Motor neuron (in vitro differentiated cells): ENCODE measurements at regions not wholly inside any gene's neighbourhood (a gene's known extent, or its start where the extent isn't known, plus 50 kb on each side); places are given as distances from the start of the nearest gene placed in this dataset.
"Not testable (repeated sequence)": the region's sequence is repeated elsewhere in the genome, so short reads cannot be mapped to it uniquely, and the experiment has no call there.

Source experiments
- ATAC-seq, 8 experiments: fragments of 200-7000 bp; cut with Tn5 transposase; replicated peaks in 6 of 8; 2 replicates each; pipeline ENCODE4 v1.8.0; 2021; ENCODE audit warnings: mild to moderate bottlenecking in 8 of 8, moderate library complexity in 8 of 8
- H3K27ac ChIP-seq, 2 donors: fragments of 250-450 bp; sonication (Bioruptor Pico); 2 replicates each; pipeline ENCODE4 v1.9.0; 2021; ENCODE audit warnings: antibody characterized with exemption in 2 of 2, mild to moderate bottlenecking in 2 of 2, moderate library complexity in 1 of 2
- H3K4me1 ChIP-seq, 2 donors: fragments of 250-450 bp; sonication (Bioruptor Pico); replicated peaks in 1 of 2; 2 replicates each; pipeline ENCODE4 v1.6.1; 2021; ENCODE audit warnings: antibody characterized with exemption in 2 of 2, mild to moderate bottlenecking in 2 of 2, moderate library complexity in 1 of 2
- H3K4me3 ChIP-seq, 5 donors: fragments of 250-450 bp; sonication (Bioruptor Pico); 2 replicates each; pipeline ENCODE4 v1.9.0; 2021; ENCODE audit warnings: antibody characterized with exemption in 5 of 5, mild to moderate bottlenecking in 5 of 5, moderate library complexity in 4 of 5
- WGBS, 10 experiments: fragments of 450-650 bp; shearing (Covaris generic); methylation state at CpG; one replicate each; pipeline ENCODE4 v1.0.0; 2022; 5-methylcytosine and 5-hydroxymethylcytosine counted together
- in situ Hi-C, 9 experiments: fragments of 400-800 bp; cut with MboI; loops; one replicate each; pipeline ENCODE4 v1.15.0; 2021; ENCODE audit warnings: low sequenced_read_pairs in 9 of 9, low pct_unique_long_range_greater_than_20kb in 2 of 9; ENCODE audit not compliant: unreplicated experiment in 9 of 9

DNA sequence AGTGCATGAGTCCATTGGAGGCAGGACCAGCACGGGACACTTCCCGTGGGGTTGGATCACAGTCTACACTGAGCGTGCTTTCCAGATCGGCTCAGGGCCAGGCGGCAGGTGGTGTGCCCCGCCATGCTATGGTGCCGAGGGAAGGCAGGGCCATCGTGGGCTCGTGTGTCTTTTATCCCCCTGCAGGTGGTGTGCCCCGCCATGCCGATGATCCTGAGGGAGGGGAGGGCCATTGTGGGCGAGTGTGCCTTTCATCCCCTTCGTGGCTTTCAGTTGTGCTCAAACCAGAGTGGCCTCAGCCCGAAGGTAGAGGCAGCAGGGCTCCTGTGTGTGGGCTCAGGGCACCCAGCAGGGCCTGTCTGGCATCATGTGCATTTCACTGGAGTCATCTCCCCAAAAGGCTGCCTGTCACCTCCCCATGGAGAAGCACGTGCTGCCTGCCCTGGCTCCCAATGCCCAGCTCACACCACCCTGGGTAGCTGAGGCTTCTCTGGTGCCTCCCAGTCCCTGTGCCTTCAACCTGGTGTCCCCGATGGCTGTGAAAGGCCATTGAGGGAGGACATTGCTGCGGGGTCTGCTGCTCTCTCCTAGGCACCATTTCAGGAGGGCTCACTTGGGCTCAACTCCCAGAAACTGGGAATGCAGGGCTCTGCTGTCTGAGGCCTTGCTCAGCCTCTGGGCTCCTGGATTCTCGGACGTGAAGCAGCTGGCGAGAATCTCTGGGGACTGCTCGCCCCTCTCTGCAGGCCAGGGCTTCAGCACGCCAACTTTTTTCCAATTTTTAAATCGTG is 207.6 kb downstream of the NPIPB11 start:
- Histone ChIP-seq H3K4me3 (no peak overlapping the region), H3K27ac (no peak overlapping the region), H3K4me1 (peaks cover 6 to 11% of the 10 kb centered on the region in 2 donors)
- in situ Hi-C loops = no loop called here
- ATAC-seq = no peak
- WGBS, 10 experiments = 80 to 100% (median 86%) methylated on average over 1 to 9 of the region's 23 CpGs; no CpG with 5 or more reads in 5 of the 10 experiments

DNA sequence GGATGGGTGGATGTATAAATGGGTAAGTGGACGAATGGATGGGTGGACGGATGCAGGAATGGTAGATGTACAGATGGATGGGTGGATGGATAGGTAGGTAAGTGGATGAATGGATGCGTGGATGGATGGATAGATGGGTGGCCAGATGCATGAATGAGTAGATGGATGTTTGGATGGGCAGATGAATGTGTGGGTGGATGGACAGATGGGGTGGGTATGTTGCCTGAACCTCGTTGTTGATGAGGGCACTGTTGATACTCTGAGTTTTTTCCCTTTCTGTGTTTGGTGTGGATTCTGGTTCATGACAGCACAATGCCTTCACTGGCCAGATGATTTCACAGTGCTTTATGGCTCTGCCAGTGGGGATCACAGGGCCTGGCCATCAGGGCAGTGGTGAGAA is 208.3 kb downstream of the NPIPB11 start:
- 30 to 100% (median 78%) methylated on average over 1 to 4 of the region's 4 CpGs; no CpG with 5 or more reads in 1 of the 10 experiments for whole genome bisulfite sequencing, 10 experiments
- Histone ChIP-seq H3K27ac (no peak overlapping the region), H3K4me1 (peaks cover 6 to 14% of the 10 kb centered on the region in 2 donors), H3K4me3 (no peak overlapping the region)
- no peak for ATAC-seq
- in situ Hi-C loops = no loop called here

DNA sequence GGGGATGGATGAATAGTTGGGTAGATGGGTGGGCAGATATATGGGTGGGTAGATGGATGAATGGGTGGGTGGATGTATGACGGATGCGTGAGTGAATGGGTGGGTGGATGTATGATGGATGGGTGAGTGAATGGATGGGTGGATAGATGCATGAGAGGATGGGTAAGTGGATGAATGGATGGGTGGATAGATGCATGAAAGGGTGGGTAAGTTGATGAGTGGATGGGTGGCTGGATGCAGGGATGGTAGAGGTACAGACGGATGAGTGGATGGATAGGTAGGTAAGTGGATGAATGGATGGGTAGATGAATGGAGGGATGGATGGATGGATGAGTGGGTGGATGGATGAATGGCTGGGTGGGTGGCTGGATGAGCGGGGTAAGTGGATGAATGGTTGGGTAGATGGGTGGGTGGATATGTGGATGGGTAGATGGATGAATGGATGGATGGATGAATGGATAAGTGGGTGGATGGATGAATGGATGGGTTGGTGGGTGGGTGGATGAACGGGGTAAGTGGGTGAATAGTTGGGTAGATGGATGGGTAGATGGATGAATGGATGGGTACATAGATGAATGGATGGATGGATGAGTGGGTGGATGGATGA is 208.9 kb downstream of the NPIPB11 start:
- in situ Hi-C loops, H3K27ac ChIP-seq, ATAC-seq, H3K4me3 ChIP-seq: not testable (repeated sequence)
- H3K4me1 ChIP-seq = peaks cover 6 to 16% of the 10 kb centered on the region in 2 donors
- 10 to 100% (median 80%) methylated on average over 1 to 5 of the region's 5 CpGs; no CpG with 5 or more reads in 2 of the 10 experiments for WGBS, 10 experiments

DNA sequence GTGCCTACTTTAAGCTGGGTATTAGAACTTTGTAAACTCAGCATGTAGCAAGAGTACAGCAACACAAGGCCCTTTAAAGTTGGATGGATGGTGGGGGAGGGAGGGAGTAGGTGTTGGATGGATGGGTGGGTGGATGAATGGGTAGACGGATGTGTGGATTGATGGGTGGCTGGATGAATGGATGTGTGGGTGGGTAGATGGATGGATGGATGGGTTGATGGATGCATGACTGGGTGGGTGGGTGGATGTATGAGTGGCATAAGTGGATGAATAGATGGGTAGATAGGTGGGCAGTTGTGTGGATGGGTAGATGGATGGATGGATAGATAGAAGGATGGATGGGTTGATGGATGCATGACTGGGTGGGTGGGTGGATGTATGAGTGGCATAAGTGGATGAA is 209.8 kb downstream of the NPIPB11 start:
- in situ Hi-C loops, H3K4me3 ChIP-seq, H3K27ac ChIP-seq, ATAC-seq: not testable (repeated sequence)
- H3K4me1 ChIP-seq = peaks cover 4 to 10% of the 10 kb centered on the region in 2 donors
- no CpG with 5 or more reads among the region's 1 CpG for WGBS, 10 experiments

DNA sequence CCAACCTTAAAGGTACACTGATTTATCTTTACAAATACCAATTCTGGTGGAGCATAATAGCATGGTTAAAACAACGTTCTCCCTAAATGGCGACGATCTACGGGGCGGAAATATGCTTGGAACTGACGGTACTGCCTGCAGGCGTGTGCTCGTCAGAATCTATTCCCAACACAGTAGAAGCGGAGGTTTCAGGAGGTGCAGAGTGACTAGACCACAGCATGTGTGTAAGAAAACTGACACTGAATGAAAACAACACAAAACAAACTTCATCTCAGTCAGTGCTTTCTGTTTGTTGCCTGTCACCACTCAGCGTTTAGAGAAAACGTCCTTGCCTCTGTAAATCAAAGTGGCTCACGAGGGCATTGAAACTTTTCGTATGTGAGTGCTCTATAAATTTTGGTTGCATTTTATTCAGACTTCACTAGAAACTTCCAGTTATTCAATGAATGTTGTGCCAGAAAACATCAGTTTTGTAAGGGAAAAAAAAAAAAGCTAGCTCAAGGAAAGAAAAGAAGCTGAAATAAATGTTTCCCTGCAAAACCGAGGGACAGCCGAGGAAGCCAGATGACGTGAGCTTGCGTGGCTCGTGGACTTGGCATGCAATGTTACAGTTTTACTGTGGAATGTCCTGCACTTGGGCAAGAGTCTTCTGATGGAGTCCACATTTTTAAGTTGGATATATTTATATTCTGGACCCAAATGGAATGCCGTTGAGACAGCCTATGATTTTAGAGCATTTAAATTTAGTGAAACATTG is 210.4 kb downstream of the LAT start:
- H3K27ac ChIP-seq, H3K4me3 ChIP-seq, in situ Hi-C loops: not testable (repeated sequence)
- 32 to 100% (median 67%) methylated on average over 1 to 10 of the region's 19 CpGs; no CpG with 5 or more reads in 3 of the 10 experiments for WGBS, 10 experiments
- ATAC-seq = peak in 6 of 8 experiments; percentile 12 to 63 (median 27)
- peaks cover 6 to 12% of the 10 kb centered on the region in 2 donors for H3K4me1 ChIP-seq

DNA sequence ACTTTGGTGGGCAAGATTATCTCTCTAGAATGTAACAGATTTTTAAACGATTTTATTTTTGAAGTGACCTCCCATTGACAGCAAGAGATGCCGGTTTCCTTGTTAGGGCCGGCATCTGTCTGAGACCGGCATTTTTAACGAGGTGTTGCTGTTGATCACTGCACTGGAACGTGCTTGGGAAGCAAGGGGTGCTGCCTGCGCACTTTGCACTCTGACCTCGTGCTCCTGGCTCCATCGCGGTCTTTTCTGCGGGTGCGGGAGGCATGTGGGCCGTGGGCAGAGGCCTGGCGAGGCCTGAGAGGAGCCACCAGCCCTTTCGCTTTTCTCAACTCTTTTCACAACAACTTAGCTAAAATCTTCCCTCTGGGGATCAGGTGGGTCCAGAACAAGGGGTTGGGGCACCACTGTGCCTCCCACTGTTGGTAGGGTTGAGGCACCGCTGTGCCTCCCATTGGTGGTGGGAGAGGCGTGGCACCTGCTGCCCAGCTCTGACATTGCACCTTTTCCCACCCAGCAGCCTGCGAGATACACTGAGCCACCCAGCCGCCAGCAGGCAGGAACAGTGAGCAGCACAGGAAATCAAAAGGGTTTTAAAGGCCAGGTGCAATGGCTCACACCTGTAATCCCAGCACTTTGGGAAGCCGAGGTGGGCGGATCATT is 209.5 kb downstream of the LAT start:
- in situ Hi-C loops, H3K27ac ChIP-seq, H3K4me3 ChIP-seq, ATAC-seq: not testable (repeated sequence)
- 90 to 100% methylated on average over 2 of the region's 21 CpGs; no CpG with 5 or more reads in 8 of the 10 experiments for WGBS, 10 experiments
- peaks cover 6 to 15% of the 10 kb centered on the region in 2 donors for H3K4me1 ChIP-seq

DNA sequence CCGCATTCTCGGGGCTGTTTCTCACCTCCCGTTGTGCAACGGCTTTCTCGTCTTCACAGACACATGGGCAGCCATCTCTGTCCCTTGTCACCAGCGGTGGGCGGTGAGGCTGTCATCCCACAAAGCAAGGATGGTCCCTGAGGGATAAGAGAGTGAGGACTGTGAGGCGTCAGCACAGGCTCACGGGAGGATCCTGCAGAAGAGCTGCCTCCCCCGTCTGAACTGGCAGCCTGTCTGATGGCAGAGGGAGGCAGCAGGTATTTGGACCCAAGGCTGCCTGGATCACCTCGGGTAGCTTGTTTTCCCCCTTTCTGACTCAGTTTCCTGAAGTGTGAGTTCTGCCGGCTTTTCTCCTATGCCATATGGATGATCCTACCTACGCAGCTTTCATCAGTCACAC is 208.8 kb downstream of the LAT start:
- peak in 3 of 8 experiments; percentile 25 to 52 (median 31) for ATAC-seq
- in situ Hi-C loops, H3K27ac ChIP-seq, H3K4me3 ChIP-seq: not testable (repeated sequence)
- WGBS, 10 experiments = 65 to 90% (median 79%) methylated on average over 1 to 9 of the region's 13 CpGs; no CpG with 5 or more reads in 4 of the 10 experiments
- peaks cover 6 to 15% of the 10 kb centered on the region in 2 donors for H3K4me1 ChIP-seq

DNA sequence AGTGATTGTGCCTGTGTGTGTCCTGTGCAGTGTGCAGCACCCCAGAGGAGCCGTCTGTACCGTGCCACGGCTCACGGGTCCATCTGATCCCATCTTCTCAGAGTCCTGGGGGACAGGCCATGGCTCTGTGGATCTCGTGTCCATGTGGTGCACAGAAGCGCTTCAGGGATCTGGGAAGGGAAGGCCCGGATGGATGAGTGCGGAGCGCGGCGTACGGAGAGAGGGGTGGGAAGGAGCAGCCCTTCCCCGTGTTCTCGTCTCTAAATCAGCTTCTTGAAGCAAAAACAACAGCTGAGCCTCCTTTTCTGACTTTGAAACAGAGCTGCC is 208.4 kb downstream of the LAT start:
- peaks cover 6 to 15% of the 10 kb centered on the region in 2 donors for H3K4me1 ChIP-seq
- ATAC-seq, H3K4me3 ChIP-seq, in situ Hi-C loops, H3K27ac ChIP-seq: not testable (repeated sequence)
- WGBS, 10 experiments = 83 to 100% (median 95%) methylated on average over 1 to 4 of the region's 14 CpGs; no CpG with 5 or more reads in 5 of the 10 experiments

DNA sequence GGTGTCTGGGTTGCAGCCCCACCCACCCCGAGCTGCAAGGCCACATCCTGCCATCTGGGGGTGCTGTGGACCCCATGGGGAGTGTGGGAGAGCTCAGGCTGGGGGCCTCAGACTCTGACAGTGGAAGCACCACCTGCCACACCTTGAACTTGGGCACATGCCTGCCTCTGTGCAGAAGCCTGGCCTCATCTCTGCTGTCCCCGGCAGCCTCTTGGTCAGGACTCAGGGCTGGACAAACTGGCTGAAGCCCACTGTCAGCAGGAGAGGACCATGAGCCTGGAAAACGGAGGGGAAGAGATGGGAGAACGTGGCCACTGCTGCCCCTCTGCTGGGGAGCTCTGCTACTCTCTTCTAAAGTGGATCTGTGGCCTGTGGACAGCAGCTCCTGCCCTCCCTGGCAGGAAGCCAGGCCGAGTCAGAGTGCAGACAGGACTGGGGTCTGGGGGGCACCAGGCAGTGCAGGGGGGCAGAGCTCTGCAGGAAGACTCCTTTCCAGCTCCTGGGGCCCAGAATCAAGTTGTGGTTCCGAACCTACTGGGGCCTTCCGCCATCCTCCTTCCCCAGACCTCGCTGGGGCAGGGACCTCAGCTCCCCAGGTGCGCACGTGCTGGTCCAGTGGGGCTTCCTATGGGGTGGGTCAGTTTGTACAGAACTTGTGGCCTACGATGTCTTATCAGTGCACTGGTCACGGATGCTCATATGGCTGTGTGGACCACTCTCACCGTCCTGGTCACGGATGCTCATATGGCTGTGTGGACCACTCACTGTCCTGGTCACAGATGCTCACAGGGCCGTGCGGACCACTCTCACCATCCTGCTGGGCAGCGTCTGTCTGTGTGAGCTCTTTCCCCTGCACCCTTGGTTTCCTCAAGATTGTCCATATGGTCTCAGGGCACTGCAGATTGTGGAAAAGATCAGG is 207.7 kb downstream of the LAT start:
- ATAC-seq = peak in 1 of 8 experiments; percentile 57
- peaks cover 6 to 16% of the 10 kb centered on the region in 2 donors for H3K4me1 ChIP-seq
- 100% methylated on average over 3 to 5 of the region's 17 CpGs; no CpG with 5 or more reads in 8 of the 10 experiments for WGBS, 10 experiments
- no peak overlapping the region for H3K4me3 ChIP-seq
- H3K27ac ChIP-seq = no peak overlapping the region
- in situ Hi-C loops = no loop called here

DNA sequence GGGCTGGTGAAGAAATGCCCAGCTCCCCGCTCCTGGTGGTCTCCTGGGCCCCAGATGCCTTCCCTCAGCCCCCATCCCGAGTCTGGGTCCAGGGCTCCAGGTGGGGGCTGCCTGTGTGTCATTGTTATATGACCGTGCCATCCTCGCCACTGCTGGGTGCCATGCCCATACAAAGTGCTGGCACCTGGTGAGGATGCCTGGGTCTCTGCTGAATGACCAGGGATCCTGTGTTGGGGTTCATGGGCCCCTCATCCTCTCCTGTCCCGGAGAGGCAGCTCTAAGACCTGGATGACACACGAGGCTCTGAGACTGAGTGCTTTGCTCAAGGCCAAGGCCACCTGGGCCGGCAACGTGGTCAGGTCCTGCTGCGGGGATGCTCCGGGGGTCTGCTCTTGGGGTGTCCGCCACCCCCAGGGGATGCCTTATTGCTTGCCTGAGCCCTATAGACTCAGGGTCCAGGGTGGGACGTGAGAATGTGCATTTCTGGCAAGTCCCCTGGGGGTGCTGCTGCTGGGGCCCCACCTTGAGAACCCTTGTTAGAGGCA is 206.9 kb downstream of the LAT start:
- in situ Hi-C loops, ATAC-seq, H3K4me3 ChIP-seq, H3K27ac ChIP-seq: not testable (repeated sequence)
- WGBS, 10 experiments = 80% methylated on average over 2 of the region's 12 CpGs; no CpG with 5 or more reads in 9 of the 10 experiments
- peaks cover 11 to 20% of the 10 kb centered on the region in 2 donors for H3K4me1 ChIP-seq

DNA sequence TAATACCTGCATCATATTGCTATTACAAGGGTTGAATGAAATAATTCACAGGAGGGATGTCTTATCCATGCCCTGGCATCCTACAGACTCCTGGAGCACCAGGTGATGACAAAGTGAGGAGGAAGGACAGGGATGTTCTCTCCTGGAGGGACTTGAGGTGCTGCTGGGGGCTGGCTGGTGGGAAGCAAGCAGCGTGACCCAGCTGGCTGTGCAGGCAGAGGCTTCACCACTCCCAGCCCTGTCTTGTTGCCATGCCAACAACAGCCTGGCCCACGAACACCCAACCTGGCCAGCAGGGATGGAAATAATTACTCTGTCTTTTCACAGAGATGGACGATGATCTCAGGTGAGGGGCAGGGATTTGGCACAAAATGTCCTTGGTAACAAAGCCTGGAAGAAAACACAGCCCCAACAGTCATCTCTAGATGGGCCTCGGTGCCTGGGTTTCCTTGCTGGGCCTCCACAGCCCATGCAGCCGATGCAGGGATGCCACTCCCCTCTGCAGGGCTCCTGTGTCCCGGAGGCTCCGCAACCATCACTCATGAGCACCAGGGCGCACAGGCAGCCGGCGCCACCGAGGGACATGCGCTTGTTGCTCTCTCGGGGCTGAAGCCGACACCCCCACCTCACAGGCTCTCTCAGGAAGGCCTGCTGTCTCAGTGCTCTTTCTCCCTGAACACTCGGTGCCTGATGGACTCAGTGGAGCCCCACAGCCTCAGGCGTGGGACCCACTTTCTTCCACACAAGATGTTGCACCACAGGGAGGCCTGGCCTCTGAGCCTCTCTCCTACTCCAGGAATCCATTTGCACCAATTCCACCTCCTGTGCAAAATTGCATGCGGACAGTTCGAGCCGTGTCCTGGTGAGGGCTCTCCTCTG is 205.9 kb downstream of the LAT start:
- H3K4me1 ChIP-seq = peaks cover 17 to 25% of the 10 kb centered on the region in 2 donors
- WGBS, 10 experiments = no CpG with 5 or more reads among the region's 19 CpGs
- peak in 5 of 8 experiments; percentile 71 to 87 (median 84) for ATAC-seq

More for the DNA sequence above, 205.9 kb downstream of the LAT start:
- in situ Hi-C loops, H3K4me3 ChIP-seq: not testable (repeated sequence)
- peak overlapping the region in 1 of 2 donors; percentile 86 for H3K27ac ChIP-seq
